Suprapubic skin (tissue), 4 donors: ENCODE measurements at regions not wholly inside any gene's neighbourhood (a gene's known extent, or its start where the extent isn't known, plus 50 kb on each side); places are given as distances from the start of the nearest gene placed in this dataset.

Source experiments
- DNase-seq, 2 donors: peaks; one replicate each; pipeline ENCODE4 v3.0.0-alpha.2; 2019; ENCODE audit warnings: low spot score in 2 of 2
- H3K27ac ChIP-seq: fragments of 200-600 bp; sonication (generic); one replicate; pipeline ENCODE4 v1.5.1; 2019
- H3K27me3 ChIP-seq: fragments of 200-600 bp; sonication (generic); one replicate; pipeline ENCODE4 v1.5.1; 2019
- H3K36me3 ChIP-seq: fragments of 200-600 bp; sonication (generic); one replicate; pipeline ENCODE4 v1.5.1; 2019
- H3K4me1 ChIP-seq: fragments of 200-600 bp; sonication (generic); one replicate; pipeline ENCODE4 v1.5.1; 2019
- H3K4me3 ChIP-seq: fragments of 200-600 bp; sonication (generic); one replicate; pipeline ENCODE4 v1.5.1; 2019; ENCODE audit warnings: mild to moderate bottlenecking
- H3K9me3 ChIP-seq: fragments of 200-600 bp; sonication (generic); one replicate; pipeline ENCODE4 v1.5.1; 2019
- EP300 ChIP-seq: sonication (generic); formaldehyde crosslinking; IDR thresholded peaks from one replicate; pipeline ENCODE4 v1.6.1; 2017; ENCODE audit warnings: antibody characterized with exemption
- POLR2A ChIP-seq, 2 donors: fragments of 450-650 bp; IDR thresholded peaks; one replicate each; pipeline ENCODE4 v1.6.1; 2017; ENCODE audit warnings: antibody characterized with exemption in 2 of 2, mild to moderate bottlenecking in 2 of 2, moderate library complexity in 2 of 2
- POLR2AphosphoS5 ChIP-seq, 3 donors: sonication (generic); formaldehyde crosslinking; IDR thresholded peaks; one replicate each; pipeline ENCODE4 v1.6.1; 2017; ENCODE audit warnings: antibody characterized with exemption in 3 of 3
- WGBS: methylation state at CpG from one replicate; pipeline ENCODE4 v1.1.5; 2018; 5-methylcytosine and 5-hydroxymethylcytosine counted together
- TF ChIP-seq, protein P1 (sequence below), 2 donors: fragments of 200-600 bp in 1 of 2; fragments of 450-650 bp in 1 of 2; sonication (generic) in 1 of 2; IDR thresholded peaks; one replicate each; pipeline ENCODE4 v1.5.1; 2016 to 2019; ENCODE audit warnings: antibody characterized with exemption in 2 of 2, mild to moderate bottlenecking in 1 of 2, moderate library complexity in 1 of 2

DNA sequence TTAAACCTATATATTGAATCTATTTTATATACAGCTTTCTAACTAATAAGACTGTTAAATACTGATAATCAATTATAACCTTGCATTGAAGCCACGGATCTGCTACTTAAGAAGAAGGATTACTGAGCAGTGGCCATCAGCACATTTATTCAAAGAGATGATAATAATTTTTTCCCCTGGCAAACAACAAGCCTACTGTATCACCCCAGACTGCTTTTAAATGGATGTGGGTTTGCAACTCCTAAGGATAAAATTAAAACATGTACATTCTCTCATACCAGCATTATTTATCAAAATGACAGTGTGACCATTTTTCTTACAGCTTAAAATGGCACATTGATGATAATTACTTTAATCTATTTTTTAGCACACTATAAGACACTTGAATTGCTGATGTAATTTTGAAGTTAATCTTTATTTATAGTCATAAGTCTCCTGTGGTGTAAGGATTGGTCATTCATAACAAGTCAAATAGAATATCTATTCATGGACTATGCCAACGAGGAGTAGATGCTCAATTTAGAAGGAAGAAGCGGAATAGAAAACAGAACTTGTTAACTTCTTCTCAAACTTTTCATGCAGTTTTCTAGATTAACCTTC is 517.7 kb downstream of the METTL4 start:
- no peaks in the 10 kb centered on the region for H3K4me1 ChIP-seq
- no peak for DNase-seq
- no peaks in the 10 kb centered on the region for H3K27me3 ChIP-seq
- H3K36me3 ChIP-seq, result no peaks in the 10 kb centered on the region
- H3K9me3 ChIP-seq, result no peaks in the 10 kb centered on the region
- TF ChIP-seq, protein P1, sequence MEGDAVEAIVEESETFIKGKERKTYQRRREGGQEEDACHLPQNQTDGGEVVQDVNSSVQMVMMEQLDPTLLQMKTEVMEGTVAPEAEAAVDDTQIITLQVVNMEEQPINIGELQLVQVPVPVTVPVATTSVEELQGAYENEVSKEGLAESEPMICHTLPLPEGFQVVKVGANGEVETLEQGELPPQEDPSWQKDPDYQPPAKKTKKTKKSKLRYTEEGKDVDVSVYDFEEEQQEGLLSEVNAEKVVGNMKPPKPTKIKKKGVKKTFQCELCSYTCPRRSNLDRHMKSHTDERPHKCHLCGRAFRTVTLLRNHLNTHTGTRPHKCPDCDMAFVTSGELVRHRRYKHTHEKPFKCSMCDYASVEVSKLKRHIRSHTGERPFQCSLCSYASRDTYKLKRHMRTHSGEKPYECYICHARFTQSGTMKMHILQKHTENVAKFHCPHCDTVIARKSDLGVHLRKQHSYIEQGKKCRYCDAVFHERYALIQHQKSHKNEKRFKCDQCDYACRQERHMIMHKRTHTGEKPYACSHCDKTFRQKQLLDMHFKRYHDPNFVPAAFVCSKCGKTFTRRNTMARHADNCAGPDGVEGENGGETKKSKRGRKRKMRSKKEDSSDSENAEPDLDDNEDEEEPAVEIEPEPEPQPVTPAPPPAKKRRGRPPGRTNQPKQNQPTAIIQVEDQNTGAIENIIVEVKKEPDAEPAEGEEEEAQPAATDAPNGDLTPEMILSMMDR (IDR thresholded peaks at IDR 0.05), result no peak
- TF ChIP-seq POLR2A (IDR thresholded peaks at IDR 0.05), result no peak
- TF ChIP-seq EP300, result no peak
- TF ChIP-seq POLR2AphosphoS5 (IDR thresholded peaks at IDR 0.05), result no peak
- WGBS, result 85% methylated on average over 3 of the region's 3 CpGs
- H3K4me3 ChIP-seq, result no peak overlapping the region
- H3K27ac ChIP-seq, result no peak overlapping the region

DNA sequence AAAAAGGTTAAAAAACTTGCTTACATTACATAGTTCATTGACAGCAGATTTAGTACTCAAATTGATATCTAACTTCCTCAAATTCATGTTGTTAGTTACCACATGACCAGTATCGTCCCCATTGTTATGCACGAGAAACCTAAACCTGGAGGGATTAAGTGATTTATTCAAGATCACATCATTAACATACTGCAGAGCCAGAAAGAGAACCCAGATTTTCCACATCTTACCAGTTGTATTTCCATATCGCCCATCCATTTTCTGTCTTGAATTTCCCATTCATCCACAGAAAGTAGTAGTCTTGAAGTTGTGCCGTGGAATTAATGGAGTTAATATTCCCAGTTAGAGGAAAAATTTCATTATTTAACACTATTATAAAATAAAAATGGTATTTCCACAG is 512.0 kb downstream of the METTL4 start:
- 65% methylated on average over 4 of the region's 4 CpGs for WGBS
- TF ChIP-seq EP300, result no peak
- TF ChIP-seq, protein P1 (IDR thresholded peaks at IDR 0.05), result no peak
- no peak for TF ChIP-seq POLR2AphosphoS5 (IDR thresholded peaks at IDR 0.05)
- no peak for TF ChIP-seq POLR2A (IDR thresholded peaks at IDR 0.05)
- no peak for DNase-seq
- Histone ChIP-seq H3K27me3 (no peaks in the 10 kb centered on the region), H3K4me1 (no peaks in the 10 kb centered on the region), H3K36me3 (no peaks in the 10 kb centered on the region), H3K27ac (no peak overlapping the region), H3K4me3 (no peak overlapping the region), H3K9me3 (no peaks in the 10 kb centered on the region)

DNA sequence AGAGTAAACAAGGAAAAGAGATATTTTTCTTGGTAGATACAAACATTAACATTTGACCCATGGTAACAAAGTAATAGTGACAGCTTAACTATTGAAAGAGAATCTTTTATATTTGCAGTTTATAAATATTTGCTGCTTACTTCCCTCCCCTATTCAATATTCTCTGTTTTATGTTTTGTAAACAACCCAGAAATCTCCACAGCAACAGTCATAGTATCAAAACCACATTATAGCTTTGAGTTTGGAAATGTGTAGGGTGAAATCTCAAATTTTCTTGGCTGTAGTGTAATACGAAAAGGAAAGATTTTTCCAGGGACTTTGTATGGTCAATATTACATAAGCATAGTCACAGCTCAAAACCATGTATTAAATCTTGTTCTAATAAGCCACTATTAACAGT is 511.2 kb downstream of the METTL4 start:
- no peak overlapping the region for H3K27ac ChIP-seq
- H3K4me1 ChIP-seq, result no peaks in the 10 kb centered on the region
- H3K36me3 ChIP-seq, result no peaks in the 10 kb centered on the region
- H3K9me3 ChIP-seq, result no peaks in the 10 kb centered on the region
- WGBS, result 76% methylated on average over 1 of the region's 1 CpG
- TF ChIP-seq POLR2AphosphoS5 (IDR thresholded peaks at IDR 0.05) (no peak), EP300 (no peak), POLR2A (IDR thresholded peaks at IDR 0.05) (no peak)
- TF ChIP-seq, protein P1 (IDR thresholded peaks at IDR 0.05), result no peak
- H3K27me3 ChIP-seq, result no peaks in the 10 kb centered on the region
- DNase-seq, result no peak
- no peak overlapping the region for H3K4me3 ChIP-seq

DNA sequence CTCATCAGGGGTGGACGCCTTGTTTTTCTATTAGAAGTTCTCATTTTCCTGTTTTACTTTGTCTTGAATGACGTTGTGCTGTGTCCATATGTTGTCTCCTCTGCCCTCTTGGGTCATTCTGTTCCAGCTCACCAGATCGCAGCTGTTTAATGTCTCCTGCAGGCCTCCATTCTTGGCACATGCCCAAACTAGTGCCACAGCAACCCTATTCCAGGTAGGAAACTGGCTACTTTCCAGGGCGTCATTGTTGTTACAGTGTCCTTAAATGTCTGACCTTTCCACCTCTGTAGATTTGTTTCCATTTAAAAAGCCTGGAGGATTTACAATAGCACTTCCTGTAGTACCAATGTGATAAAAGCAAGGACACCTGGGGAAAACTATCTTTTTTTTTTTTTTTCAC is 500.7 kb downstream of the METTL4 start:
- no peak overlapping the region for H3K27ac ChIP-seq
- no peak for DNase-seq
- H3K27me3 ChIP-seq, result no peaks in the 10 kb centered on the region
- TF ChIP-seq POLR2A (IDR thresholded peaks at IDR 0.05) (no peak), POLR2AphosphoS5 (IDR thresholded peaks at IDR 0.05) (no peak), EP300 (no peak)
- TF ChIP-seq, protein P1 (IDR thresholded peaks at IDR 0.05), result no peak
- 71% methylated on average over 4 of the region's 4 CpGs for WGBS
- no peak overlapping the region for H3K4me3 ChIP-seq
- H3K36me3 ChIP-seq, result no peaks in the 10 kb centered on the region
- no peaks in the 10 kb centered on the region for H3K9me3 ChIP-seq
- H3K4me1 ChIP-seq, result no peaks in the 10 kb centered on the region

DNA sequence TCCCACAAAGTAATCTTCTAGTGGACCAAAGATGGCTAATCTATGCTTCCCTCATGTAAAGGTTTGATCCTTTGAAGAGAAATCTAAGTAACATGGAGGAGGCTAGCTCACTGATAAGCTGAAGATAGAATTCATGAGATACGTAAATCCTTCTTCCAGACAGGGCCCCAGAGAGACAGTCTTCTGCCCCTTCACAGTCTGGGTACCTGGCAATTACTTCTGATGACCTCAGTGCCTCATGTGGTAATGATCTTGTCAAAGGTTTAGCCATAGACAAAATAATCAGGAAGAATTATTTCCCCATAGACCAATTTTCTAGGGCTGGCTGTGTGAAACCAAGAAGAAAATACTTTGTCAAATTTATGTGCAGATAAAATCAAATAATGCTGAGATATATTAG is 495.8 kb downstream of the METTL4 start:
- WGBS, result 85% methylated on average over 1 of the region's 1 CpG
- DNase-seq, result no peak
- Histone ChIP-seq H3K27ac (no peak overlapping the region), H3K4me1 (no peaks in the 10 kb centered on the region), H3K27me3 (no peaks in the 10 kb centered on the region), H3K36me3 (no peaks in the 10 kb centered on the region), H3K4me3 (no peak overlapping the region), H3K9me3 (no peaks in the 10 kb centered on the region)
- no peak for TF ChIP-seq POLR2A (IDR thresholded peaks at IDR 0.05)
- TF ChIP-seq, protein P1 (IDR thresholded peaks at IDR 0.05), result no peak
- no peak for TF ChIP-seq EP300
- TF ChIP-seq POLR2AphosphoS5 (IDR thresholded peaks at IDR 0.05), result no peak
